ENCODE measurements at regions not wholly inside any gene's neighbourhood (a gene's known extent, or its start where the extent isn't known, plus 50 kb on each side); places are given as distances from the start of the nearest gene placed in this dataset.

- TF ChIP-seq REST (IDR thresholded peaks at IDR 0.05; ENCODE audit: insufficient read depth in 1 of 2, low read depth in 2 of 2, low read length in 2 of 2) (no peak), POLR2AphosphoS5 (IDR thresholded peaks at IDR 0.05; ENCODE audit: low read depth, low read length) (no peak), SIN3A (IDR thresholded peaks at IDR 0.05; ENCODE audit: borderline replicate concordance, insufficient read depth, low read length) (no peak), TAF1 (IDR thresholded peaks at IDR 0.05; ENCODE audit: borderline replicate concordance, insufficient read depth, low read length) (no peak)
Measured at GRCh38 chr15:94848054-94848453, 616.7 kb downstream of the MCTP2 start.

GRCh38 chr15:94855018-94855408 is 623.7 kb downstream of the MCTP2 start:
- TF ChIP-seq REST (IDR thresholded peaks at IDR 0.05; ENCODE audit: insufficient read depth in 1 of 2, low read depth in 2 of 2, low read length in 2 of 2) (no peak), TAF1 (IDR thresholded peaks at IDR 0.05; ENCODE audit: borderline replicate concordance, insufficient read depth, low read length) (no peak), SIN3A (IDR thresholded peaks at IDR 0.05; ENCODE audit: borderline replicate concordance, insufficient read depth, low read length) (no peak), FOXP2 (optimal IDR thresholded peaks at IDR 0.05; ENCODE audit: borderline replicate concordance, extremely low read depth, extremely low read length, insufficient read depth) (no peak), POLR2AphosphoS5 (IDR thresholded peaks at IDR 0.05; ENCODE audit: low read depth, low read length) (no peak)

- TF ChIP-seq POLR2AphosphoS5 (IDR thresholded peaks at IDR 0.05; ENCODE audit: low read depth, low read length) (no peak), FOXP2 (optimal IDR thresholded peaks at IDR 0.05; ENCODE audit: borderline replicate concordance, extremely low read depth, extremely low read length, insufficient read depth) (no peak), REST (IDR thresholded peaks at IDR 0.05; ENCODE audit: insufficient read depth in 1 of 2, low read depth in 2 of 2, low read length in 2 of 2) (no peak), SIN3A (IDR thresholded peaks at IDR 0.05; ENCODE audit: borderline replicate concordance, insufficient read depth, low read length) (no peak), TAF1 (IDR thresholded peaks at IDR 0.05; ENCODE audit: borderline replicate concordance, insufficient read depth, low read length) (no peak)
Measured at GRCh38 chr15:94855409-94856266, 624.3 kb downstream of the MCTP2 start.

- no peak for TF ChIP-seq TAF1 (IDR thresholded peaks at IDR 0.05; ENCODE audit: borderline replicate concordance, insufficient read depth, low read length)
- no peak for TF ChIP-seq SIN3A (IDR thresholded peaks at IDR 0.05; ENCODE audit: borderline replicate concordance, insufficient read depth, low read length)
- TF ChIP-seq FOXP2 (optimal IDR thresholded peaks at IDR 0.05; ENCODE audit: borderline replicate concordance, extremely low read depth, extremely low read length, insufficient read depth) = no peak
- no peak for TF ChIP-seq POLR2AphosphoS5 (IDR thresholded peaks at IDR 0.05; ENCODE audit: low read depth, low read length)
- TF ChIP-seq REST (IDR thresholded peaks at IDR 0.05; ENCODE audit: insufficient read depth in 1 of 2, low read depth in 2 of 2, low read length in 2 of 2) = no peak
Measured at GRCh38 chr15:94856267-94856854, 625.0 kb downstream of the MCTP2 start.

Data from PFSK-1 (cell line).